CD4-positive, alpha-beta T cell (primary cell): ENCODE measurements at regions not wholly inside any gene's neighbourhood (a gene's known extent, or its start where the extent isn't known, plus 50 kb on each side); places are given as distances from the start of the nearest gene placed in this dataset.

Source experiments
- ATAC-seq: fragments of 200-7000 bp; cut with Tn5 transposase; one replicate; pipeline ENCODE4 v1.10.0; 2022; ENCODE audit warnings: mild to moderate bottlenecking; ENCODE audit not compliant: poor library complexity
- CTCF ChIA-PET: fragments of 350-600 bp; sonication (Branson Sonifier 250); formaldehyde crosslinking; loops from one replicate; lab custom pipeline; 2021; ENCODE audit warnings: antibody characterized with exemption, inconsistent platforms; lab: Charles Lee
- POLR2A ChIA-PET: fragments of 350-600 bp; sonication (Branson Sonifier 250); formaldehyde crosslinking; loops from one replicate; lab custom pipeline; 2021; ENCODE audit warnings: antibody characterized with exemption, inconsistent platforms; lab: Charles Lee
- DNase-seq, 14 experiments: peaks; one replicate each; pipeline ENCODE4 v3.0.0-alpha.2; 2013 to 2020; ENCODE audit warnings: mixed read lengths in 2 of 14
- H3K27ac ChIP-seq, 2 donors: one replicate each; pipeline versions ENCODE4 v1.5.1 to v1.7.0; 2013; ENCODE audit warnings: low read length in 2 of 2, low read depth in 1 of 2, mild to moderate bottlenecking in 1 of 2
- H3K27me3 ChIP-seq, 2 experiments: 1 replicate in 1 of 2; 2 replicates in 1 of 2; pipeline versions ENCODE4 v1.6.1 to v1.7.0; 2013; ENCODE audit warnings: low read length in 2 of 2, control low read depth in 1 of 2, mild to moderate bottlenecking in 1 of 2, moderate library complexity in 1 of 2; ENCODE audit not compliant: insufficient read depth in 2 of 2, control insufficient read depth in 1 of 2
- H3K36me3 ChIP-seq: one replicate; pipeline ENCODE4 v1.6.1; 2013; ENCODE audit warnings: low read length, control low read depth; ENCODE audit not compliant: insufficient read depth
- H3K4me1 ChIP-seq: one replicate; pipeline ENCODE4 v1.6.1; 2013; ENCODE audit warnings: low read length, control low read depth; ENCODE audit not compliant: insufficient read depth
- H3K4me3 ChIP-seq: one replicate; pipeline ENCODE4 v1.5.1; 2013; ENCODE audit warnings: mild to moderate bottlenecking, low read length, moderate library complexity
- H3K9me3 ChIP-seq, 2 experiments: 1 replicate in 1 of 2; 2 replicates in 1 of 2; pipeline versions ENCODE4 v1.6.1 to v1.7.0; 2013; ENCODE audit warnings: low read length in 2 of 2, mild to moderate bottlenecking in 2 of 2, control low read depth in 1 of 2, moderate library complexity in 1 of 2; ENCODE audit not compliant: control insufficient read depth in 1 of 2, insufficient read depth in 1 of 2
- H3K27ac Mint-ChIP-seq: one replicate; pipeline ENCODE4 v1.8.0; 2020; ENCODE audit warnings: mixed read lengths
- H3K27me3 Mint-ChIP-seq: one replicate; pipeline ENCODE4 v1.8.0; 2021; ENCODE audit warnings: mixed read lengths
- H3K36me3 Mint-ChIP-seq: one replicate; pipeline ENCODE4 v1.8.0; 2021; ENCODE audit warnings: low read depth, mixed read lengths
- H3K4me1 Mint-ChIP-seq: one replicate; pipeline ENCODE4 v1.8.0; 2021; ENCODE audit warnings: low read depth, mixed read lengths
- H3K4me3 Mint-ChIP-seq: one replicate; pipeline ENCODE4 v1.8.0; 2020; ENCODE audit warnings: mild to moderate bottlenecking, mixed read lengths
- H3K9me3 Mint-ChIP-seq: one replicate; pipeline ENCODE4 v1.8.0; 2020; ENCODE audit warnings: mixed read lengths
- CTCF ChIP-seq: fragments of 200-600 bp; IDR thresholded peaks from one replicate; pipeline ENCODE4 v1.8.0; 2022; ENCODE audit warnings: antibody characterized with exemption, mild to moderate bottlenecking
- intact Hi-C, 2 experiments: fragments of 100-400 bp; cut with DNase I in 1 of 2; cut with micrococcal nuclease in 1 of 2; formaldehyde crosslinking; loops; one replicate each; pipeline versions ENCODE4 v1.15.1 to v1.9.0; 2023 to 2025; cut with DNase I, micrococcal nuclease

GRCh38 chr13:86066611-86067365 is 267.6 kb upstream of the SLITRK6 start:
- no peak for TF ChIP-seq CTCF
- ATAC-seq (no peak), DNase-seq (no peak)
- no peaks in the 10 kb centered on the region for H3K4me1 Mint-ChIP-seq
- Histone ChIP-seq H3K27ac (no peak overlapping the region), H3K9me3 (peaks cover 0 to 4% of the 10 kb centered on the region in 2 experiments), H3K4me3 (no peak overlapping the region), H3K27me3 (no peaks in the 10 kb centered on the region), H3K36me3 (no peaks in the 10 kb centered on the region), H3K4me1 (no peaks in the 10 kb centered on the region)
- no peak overlapping the region for H3K27ac Mint-ChIP-seq
- intact Hi-C loops: no loop called here
- H3K36me3 Mint-ChIP-seq: no peaks in the 10 kb centered on the region
- ChIA-PET POLR2A (no interaction called here), CTCF (no interaction called here)
- H3K4me3 Mint-ChIP-seq: no peak overlapping the region
- peaks cover 13% of the 10 kb centered on the region for H3K9me3 Mint-ChIP-seq
- no peaks in the 10 kb centered on the region for H3K27me3 Mint-ChIP-seq

- no peaks in the 10 kb centered on the region for H3K27me3 ChIP-seq
- H3K9me3 Mint-ChIP-seq: peaks cover 5% of the 10 kb centered on the region
- no peak overlapping the region for H3K27ac Mint-ChIP-seq
- H3K4me1 Mint-ChIP-seq: no peaks in the 10 kb centered on the region
- no peaks in the 10 kb centered on the region for H3K36me3 ChIP-seq
- no peak overlapping the region for H3K27ac ChIP-seq
- H3K4me3 ChIP-seq: no peak overlapping the region
- DNase-seq (no peak), ATAC-seq (no peak)
- TF ChIP-seq CTCF: no peak
- H3K36me3 Mint-ChIP-seq: no peaks in the 10 kb centered on the region
- CTCF ChIA-PET: no interaction called here
- H3K4me3 Mint-ChIP-seq: no peak overlapping the region
- POLR2A ChIA-PET: no interaction called here
- H3K27me3 Mint-ChIP-seq: no peaks in the 10 kb centered on the region
- intact Hi-C loops: no loop called here
- H3K9me3 ChIP-seq: peaks cover 0 to 4% of the 10 kb centered on the region in 2 experiments
- H3K4me1 ChIP-seq: no peaks in the 10 kb centered on the region
Measured at GRCh38 chr13:86052141-86052540, 252.9 kb upstream of the SLITRK6 start.

GRCh38 chr13:86051134-86052103 is 252.2 kb upstream of the SLITRK6 start:
- Mint-ChIP-seq H3K36me3 (no peaks in the 10 kb centered on the region), H3K4me3 (no peak overlapping the region), H3K27me3 (no peaks in the 10 kb centered on the region), H3K4me1 (no peaks in the 10 kb centered on the region), H3K9me3 (peaks cover 5% of the 10 kb centered on the region), H3K27ac (no peak overlapping the region)
- no peak overlapping the region for H3K4me3 ChIP-seq
- H3K36me3 ChIP-seq: no peaks in the 10 kb centered on the region
- no peak for ATAC-seq
- ChIA-PET CTCF (no interaction called here), POLR2A (no interaction called here)
- no peaks in the 10 kb centered on the region for H3K4me1 ChIP-seq
- no peak for DNase-seq
- no peak for TF ChIP-seq CTCF
- H3K27me3 ChIP-seq: no peaks in the 10 kb centered on the region
- no peak overlapping the region for H3K27ac ChIP-seq
- H3K9me3 ChIP-seq: peaks cover 0 to 4% of the 10 kb centered on the region in 2 experiments
- intact Hi-C loops: no loop called here
